DOHH2 (cell line): ENCODE measurements at regions not wholly inside any gene's neighbourhood (a gene's known extent, or its start where the extent isn't known, plus 50 kb on each side); places are given as distances from the start of the nearest gene placed in this dataset.

Experiments
- H3F3A ChIP-seq: fragments of 200-600 bp; sonication (generic), shearing (Covaris generic); 2 replicates; pipeline ENCODE4 v1.6.0; 2016; ENCODE audit warnings: antibody characterized with exemption, mild to moderate bottlenecking; ENCODE audit not compliant: control insufficient read depth, insufficient read depth
- H3K27ac ChIP-seq: fragments of 200-600 bp; sonication (generic); 2 replicates; pipeline ENCODE4 v1.5.1; 2014; ENCODE audit warnings: low read depth, mild to moderate bottlenecking, low read length, moderate library complexity
- H3K27me3 ChIP-seq: fragments of 200-600 bp; sonication (generic); 2 replicates; pipeline ENCODE4 v1.6.1; 2014; ENCODE audit warnings: mild to moderate bottlenecking, low read length, mixed read lengths; ENCODE audit not compliant: control insufficient read depth
- H3K36me3 ChIP-seq: fragments of 200-600 bp; sonication (generic); 2 replicates; pipeline ENCODE4 v1.6.1; 2014; ENCODE audit warnings: mild to moderate bottlenecking, low read length, moderate library complexity, mixed read lengths; ENCODE audit not compliant: control insufficient read depth
- H3K4me1 ChIP-seq: fragments of 200-600 bp; sonication (generic); 2 replicates; pipeline ENCODE4 v1.6.1; 2014; ENCODE audit warnings: mild to moderate bottlenecking, low read length, mixed read lengths; ENCODE audit not compliant: control insufficient read depth
- H3K4me2 ChIP-seq: fragments of 200-600 bp; sonication (generic); 2 replicates; pipeline ENCODE4 v1.6.0; 2014; ENCODE audit warnings: mild to moderate bottlenecking, low read length, moderate library complexity
- H3K4me3 ChIP-seq: fragments of 200-600 bp; sonication (generic); 2 replicates; pipeline ENCODE4 v1.5.1; 2014; ENCODE audit warnings: mild to moderate bottlenecking, low read length, mixed read lengths
- H3K79me2 ChIP-seq: fragments of 200-600 bp; sonication (generic); 2 replicates; pipeline ENCODE4 v1.6.1; 2014; ENCODE audit warnings: mild to moderate bottlenecking, low read length, mixed read lengths; ENCODE audit not compliant: control insufficient read depth
- H3K9me2 ChIP-seq: fragments of 200-600 bp; sonication (generic); replicated peaks from 2 replicates; pipeline ENCODE4 v1.6.1; 2014; ENCODE audit warnings: mild to moderate bottlenecking, low read length, mixed read lengths; ENCODE audit not compliant: control insufficient read depth
- H3K9me3 ChIP-seq: fragments of 200-600 bp; sonication (generic); 2 replicates; pipeline ENCODE4 v1.6.1; 2014; ENCODE audit warnings: antibody characterized with exemption, low read length, mixed read lengths; ENCODE audit not compliant: control insufficient read depth, insufficient read depth
- H4K20me1 ChIP-seq: fragments of 200-600 bp; sonication (generic); 2 replicates; pipeline ENCODE4 v1.6.0; 2014; ENCODE audit warnings: low read depth, mild to moderate bottlenecking, antibody characterized with exemption, low read length, moderate library complexity; ENCODE audit not compliant: control insufficient read depth, insufficient read depth
- EZH2phosphoT487 ChIP-seq: fragments of 200-600 bp; sonication (generic); IDR thresholded peaks from 2 replicates; pipeline ENCODE4 v1.6.1; 2017; ENCODE audit warnings: borderline replicate concordance, mild to moderate bottlenecking, antibody characterized with exemption, low read length, moderate library complexity, mixed read lengths
- TF ChIP-seq, protein P1 (sequence below): fragments of 200-600 bp; sonication (generic); IDR thresholded peaks from one replicate; pipeline ENCODE4 v1.5.1; 2014; ENCODE audit warnings: antibody characterized with exemption, mild to moderate bottlenecking, low read depth, low read length; ENCODE audit not compliant: poor library complexity, severe bottlenecking

DNA sequence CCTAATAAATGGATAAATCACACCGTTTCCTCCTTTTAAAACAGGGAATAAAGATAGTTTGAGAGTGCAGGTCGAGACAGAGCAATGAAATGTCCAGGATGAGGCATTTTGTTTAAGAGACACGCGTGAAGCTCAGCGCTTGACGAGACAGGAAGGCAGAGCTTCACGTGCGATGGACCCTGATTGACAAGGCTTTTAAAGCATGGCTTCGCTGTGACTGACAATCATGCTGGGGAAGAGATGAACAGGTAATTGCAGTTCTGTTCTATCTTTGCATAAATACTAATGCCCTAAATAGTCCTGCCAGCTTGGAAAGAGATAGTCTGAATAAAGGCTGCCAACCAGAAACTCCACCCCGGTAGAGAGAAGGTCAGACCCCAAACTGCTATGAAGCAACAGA, 442.3 kb upstream of the PFKP start:
- no peaks in the 10 kb centered on the region for H3K79me2 ChIP-seq
- no peaks in the 10 kb centered on the region for H3K9me2 ChIP-seq
- no peak overlapping the region for H3K4me3 ChIP-seq
- H3K4me1 ChIP-seq: no peaks in the 10 kb centered on the region
- no peaks in the 10 kb centered on the region for H4K20me1 ChIP-seq
- no peaks in the 10 kb centered on the region for H3F3A ChIP-seq
- no peaks in the 10 kb centered on the region for H3K9me3 ChIP-seq
- no peak overlapping the region for H3K27ac ChIP-seq
- no peaks in the 10 kb centered on the region for H3K36me3 ChIP-seq
- no peaks in the 10 kb centered on the region for H3K27me3 ChIP-seq
- TF ChIP-seq, protein P1, sequence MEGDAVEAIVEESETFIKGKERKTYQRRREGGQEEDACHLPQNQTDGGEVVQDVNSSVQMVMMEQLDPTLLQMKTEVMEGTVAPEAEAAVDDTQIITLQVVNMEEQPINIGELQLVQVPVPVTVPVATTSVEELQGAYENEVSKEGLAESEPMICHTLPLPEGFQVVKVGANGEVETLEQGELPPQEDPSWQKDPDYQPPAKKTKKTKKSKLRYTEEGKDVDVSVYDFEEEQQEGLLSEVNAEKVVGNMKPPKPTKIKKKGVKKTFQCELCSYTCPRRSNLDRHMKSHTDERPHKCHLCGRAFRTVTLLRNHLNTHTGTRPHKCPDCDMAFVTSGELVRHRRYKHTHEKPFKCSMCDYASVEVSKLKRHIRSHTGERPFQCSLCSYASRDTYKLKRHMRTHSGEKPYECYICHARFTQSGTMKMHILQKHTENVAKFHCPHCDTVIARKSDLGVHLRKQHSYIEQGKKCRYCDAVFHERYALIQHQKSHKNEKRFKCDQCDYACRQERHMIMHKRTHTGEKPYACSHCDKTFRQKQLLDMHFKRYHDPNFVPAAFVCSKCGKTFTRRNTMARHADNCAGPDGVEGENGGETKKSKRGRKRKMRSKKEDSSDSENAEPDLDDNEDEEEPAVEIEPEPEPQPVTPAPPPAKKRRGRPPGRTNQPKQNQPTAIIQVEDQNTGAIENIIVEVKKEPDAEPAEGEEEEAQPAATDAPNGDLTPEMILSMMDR: no peak
- no peak for TF ChIP-seq EZH2phosphoT487
- H3K4me2 ChIP-seq: no peak overlapping the region

DNA sequence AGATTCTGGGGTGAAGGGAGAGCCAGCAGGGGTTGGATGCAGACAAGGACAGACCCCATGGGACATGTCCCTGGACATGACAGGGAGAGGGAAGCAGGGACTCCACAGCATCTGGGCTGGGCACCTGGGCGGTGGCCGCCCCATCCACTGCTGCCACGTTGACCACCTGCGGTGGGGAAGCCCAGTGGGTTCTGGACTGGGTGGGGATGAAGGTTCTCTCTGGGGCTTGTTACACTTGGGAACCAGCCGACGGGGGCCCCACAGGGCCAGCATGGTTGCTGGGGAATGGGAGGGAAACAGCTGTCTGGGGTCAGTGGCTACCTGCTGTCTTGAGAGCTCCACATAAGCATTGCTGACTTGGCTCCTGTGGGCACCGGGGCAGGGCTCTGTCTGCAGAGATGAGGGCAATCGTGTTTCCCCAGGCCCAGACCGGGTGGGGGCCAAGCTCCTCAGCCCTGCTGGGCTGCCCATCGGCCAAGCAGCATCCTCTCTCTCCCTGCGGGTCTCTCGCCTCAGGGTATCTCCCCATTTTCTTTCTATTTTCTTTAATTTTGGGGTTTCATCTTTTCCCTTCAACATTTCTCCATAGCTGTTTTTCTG, 443.6 kb upstream of the PFKP start:
- no peaks in the 10 kb centered on the region for H3K9me2 ChIP-seq
- no peaks in the 10 kb centered on the region for H3K36me3 ChIP-seq
- no peaks in the 10 kb centered on the region for H3K79me2 ChIP-seq
- no peaks in the 10 kb centered on the region for H4K20me1 ChIP-seq
- no peaks in the 10 kb centered on the region for H3K9me3 ChIP-seq
- H3K27ac ChIP-seq: no peak overlapping the region
- no peak overlapping the region for H3K4me3 ChIP-seq
- no peak overlapping the region for H3K4me2 ChIP-seq
- H3K4me1 ChIP-seq: no peaks in the 10 kb centered on the region
- H3F3A ChIP-seq: no peaks in the 10 kb centered on the region
- no peak for TF ChIP-seq EZH2phosphoT487
- TF ChIP-seq, protein P1: no peak
- no peaks in the 10 kb centered on the region for H3K27me3 ChIP-seq

DNA sequence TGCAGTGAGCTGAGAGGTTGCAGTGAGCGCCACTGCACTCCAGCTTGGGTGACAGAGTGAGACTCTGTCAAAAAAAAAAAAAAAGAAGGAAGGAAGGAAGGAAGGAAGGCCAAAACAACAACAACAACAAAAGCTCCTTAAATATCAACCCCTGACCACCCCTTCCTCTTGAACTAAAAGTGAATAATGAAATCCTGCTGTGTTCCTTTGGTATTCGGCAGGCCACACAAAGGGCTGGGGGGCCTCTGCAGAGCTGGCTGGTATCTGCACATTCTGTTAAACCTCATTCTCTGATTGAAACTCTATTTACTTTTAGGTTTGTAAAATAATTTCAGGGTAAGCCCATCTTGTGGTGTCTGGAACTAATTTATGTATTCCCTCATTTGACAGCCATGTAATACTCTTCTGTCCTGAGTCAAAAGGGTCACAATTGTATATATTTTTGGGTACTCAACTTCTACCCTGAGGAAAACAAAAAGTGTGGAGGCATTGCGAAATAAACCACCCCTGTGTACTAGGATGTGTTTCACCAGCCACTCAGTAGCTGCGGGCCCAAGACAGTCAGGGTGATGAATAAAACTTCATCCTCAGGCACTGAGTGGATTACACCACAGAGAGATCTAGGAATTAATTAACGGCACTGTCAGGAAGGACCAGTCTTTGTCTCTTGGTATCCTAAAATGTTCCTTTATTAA, 446.4 kb upstream of the PFKP start:
- Histone ChIP-seq H4K20me1 (no peaks in the 10 kb centered on the region), H3K27ac (no peak overlapping the region), H3K9me3 (no peaks in the 10 kb centered on the region), H3K79me2 (no peaks in the 10 kb centered on the region), H3K27me3 (no peaks in the 10 kb centered on the region), H3K9me2 (no peaks in the 10 kb centered on the region), H3K4me1 (no peaks in the 10 kb centered on the region), H3K36me3 (no peaks in the 10 kb centered on the region), H3K4me2 (no peak overlapping the region), H3K4me3 (no peak overlapping the region), H3F3A (no peaks in the 10 kb centered on the region)
- TF ChIP-seq, protein P1: no peak
- TF ChIP-seq EZH2phosphoT487: no peak
